Myocyte (in vitro differentiated cells): ENCODE measurements at regions not wholly inside any gene's neighbourhood (a gene's known extent, or its start where the extent isn't known, plus 50 kb on each side); places are given as distances from the start of the nearest gene placed in this dataset.

Experiments
- DNase-seq: peaks from one replicate; pipeline ENCODE4 v3.0.0-alpha.2; 2012; ENCODE audit warnings: low read depth

DNA sequence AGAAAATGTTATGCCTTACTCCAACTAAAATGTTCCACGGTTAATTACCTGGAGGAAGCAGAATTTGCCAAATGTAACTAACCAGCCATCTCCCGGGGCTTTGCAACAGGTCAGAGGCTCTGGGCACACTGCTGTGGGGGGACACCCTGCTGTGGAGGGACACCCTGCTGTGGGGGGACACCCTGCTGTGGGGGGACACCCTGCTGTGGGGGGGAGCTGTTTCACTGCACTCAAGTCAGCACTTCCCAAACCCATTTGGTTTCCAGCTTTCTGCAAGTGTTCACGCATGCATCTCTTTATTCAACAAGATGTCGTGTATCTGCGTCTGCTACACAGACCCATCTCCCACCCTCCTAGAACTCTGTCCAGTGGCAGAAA, 239.5 kb downstream of the C16orf95 start:
- no peak for DNase-seq

DNA sequence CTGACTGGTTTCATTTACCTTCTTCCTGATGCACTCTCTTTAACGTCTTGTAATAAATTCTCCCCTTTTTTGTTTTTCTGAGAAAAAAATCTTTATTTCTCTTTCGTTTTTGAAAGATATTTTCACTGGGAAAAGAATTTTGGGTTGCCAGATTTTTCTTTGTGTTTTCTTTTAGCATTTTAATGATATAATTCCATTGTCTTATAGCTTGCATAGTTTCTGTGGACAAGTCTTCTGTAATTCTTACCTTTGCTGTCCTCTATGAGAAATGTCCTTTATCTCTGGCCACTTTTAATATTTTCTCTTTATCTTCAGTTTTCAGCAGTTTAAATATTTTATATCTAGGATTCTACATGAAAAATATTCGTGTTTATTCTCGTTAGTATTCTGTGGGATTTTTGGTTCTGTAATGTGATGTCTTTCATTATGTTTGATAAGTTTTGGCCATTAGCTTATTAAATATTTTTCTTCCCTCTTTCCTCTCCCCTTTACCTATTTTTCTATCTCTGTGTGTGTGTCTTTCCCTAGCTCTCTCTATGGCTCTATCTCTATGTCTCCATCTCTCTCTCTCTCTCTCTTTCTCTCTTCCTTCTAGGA, 236.5 kb downstream of the C16orf95 start:
- DNase-seq, result no peak

DNA sequence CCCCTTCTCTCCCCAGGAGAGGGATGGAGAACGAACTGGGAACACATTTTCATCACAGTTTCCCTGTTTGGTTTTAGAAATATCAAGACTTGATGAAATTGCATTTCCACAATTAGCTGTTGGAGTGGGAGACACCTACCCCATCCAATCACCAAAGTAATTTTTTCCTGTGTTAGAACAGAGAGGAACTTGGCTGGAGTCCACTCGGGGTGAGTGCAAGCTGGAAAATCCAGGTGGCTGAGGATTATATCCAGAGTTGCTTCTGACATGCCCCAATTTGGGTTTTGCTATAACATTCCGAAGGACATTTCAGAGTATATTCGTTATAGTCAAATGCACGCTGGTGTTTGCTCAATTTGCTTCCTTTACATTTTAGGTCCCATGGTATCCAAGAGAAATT, 231.8 kb downstream of the C16orf95 start:
- DNase-seq, result no peak

DNA sequence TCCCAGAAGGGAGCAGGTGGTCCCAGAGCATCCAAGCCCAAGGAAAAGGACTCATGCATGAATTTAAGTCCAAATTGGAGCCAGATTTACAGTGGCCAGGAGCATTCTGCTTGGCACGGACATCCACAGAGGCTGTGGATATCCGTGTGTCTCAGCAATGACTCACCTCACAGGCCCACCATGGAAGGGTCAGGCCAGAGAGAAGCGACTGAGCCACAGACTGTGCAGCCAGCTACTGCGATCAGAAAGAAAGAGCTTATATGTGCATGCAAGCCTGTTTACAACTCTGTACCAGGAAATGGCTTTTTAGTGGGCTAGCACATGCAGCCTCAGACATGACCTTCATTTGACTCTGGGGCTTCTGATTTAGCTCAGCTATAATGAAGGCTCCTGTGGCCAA, 231.0 kb downstream of the C16orf95 start:
- no peak for DNase-seq

DNA sequence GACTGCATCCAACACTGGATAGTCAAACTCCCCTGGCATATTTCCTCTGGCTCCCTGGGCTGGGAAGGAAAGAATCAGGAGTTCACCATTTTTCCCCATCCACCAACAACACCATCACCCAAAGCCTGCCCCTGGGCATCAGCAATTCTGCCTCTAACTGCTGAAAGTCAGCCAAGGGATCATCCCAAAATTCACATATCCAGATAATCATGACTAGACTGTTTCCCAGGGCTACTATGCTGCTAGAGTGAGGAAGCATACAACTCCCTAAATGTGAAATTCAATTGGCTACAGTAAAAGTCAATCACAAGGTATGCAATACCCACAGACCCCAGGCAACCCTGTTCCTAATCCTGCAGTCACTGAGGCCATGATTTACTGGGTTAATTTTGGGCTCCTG, 230.6 kb downstream of the C16orf95 start:
- no peak for DNase-seq

DNA sequence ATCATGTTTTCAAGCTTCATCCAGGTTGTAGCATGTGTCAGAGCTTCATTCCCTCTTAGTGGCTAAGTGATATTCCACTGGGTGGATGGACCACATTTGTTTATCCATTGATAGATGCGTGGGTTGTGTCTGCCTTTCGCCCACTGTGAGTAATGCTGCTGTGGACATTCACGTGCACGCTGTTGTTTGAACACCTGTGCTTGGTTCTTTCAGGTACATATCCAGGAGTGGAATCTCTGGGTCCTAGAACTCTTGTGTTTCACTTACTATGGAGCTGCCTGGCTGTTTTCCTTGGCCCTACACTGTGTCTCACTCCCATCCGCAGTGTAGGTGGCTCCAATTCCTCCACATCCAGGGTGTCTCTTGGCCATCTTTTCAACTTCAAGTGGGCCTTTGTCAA, 224.2 kb downstream of the C16orf95 start:
- DNase-seq, result no peak

DNA sequence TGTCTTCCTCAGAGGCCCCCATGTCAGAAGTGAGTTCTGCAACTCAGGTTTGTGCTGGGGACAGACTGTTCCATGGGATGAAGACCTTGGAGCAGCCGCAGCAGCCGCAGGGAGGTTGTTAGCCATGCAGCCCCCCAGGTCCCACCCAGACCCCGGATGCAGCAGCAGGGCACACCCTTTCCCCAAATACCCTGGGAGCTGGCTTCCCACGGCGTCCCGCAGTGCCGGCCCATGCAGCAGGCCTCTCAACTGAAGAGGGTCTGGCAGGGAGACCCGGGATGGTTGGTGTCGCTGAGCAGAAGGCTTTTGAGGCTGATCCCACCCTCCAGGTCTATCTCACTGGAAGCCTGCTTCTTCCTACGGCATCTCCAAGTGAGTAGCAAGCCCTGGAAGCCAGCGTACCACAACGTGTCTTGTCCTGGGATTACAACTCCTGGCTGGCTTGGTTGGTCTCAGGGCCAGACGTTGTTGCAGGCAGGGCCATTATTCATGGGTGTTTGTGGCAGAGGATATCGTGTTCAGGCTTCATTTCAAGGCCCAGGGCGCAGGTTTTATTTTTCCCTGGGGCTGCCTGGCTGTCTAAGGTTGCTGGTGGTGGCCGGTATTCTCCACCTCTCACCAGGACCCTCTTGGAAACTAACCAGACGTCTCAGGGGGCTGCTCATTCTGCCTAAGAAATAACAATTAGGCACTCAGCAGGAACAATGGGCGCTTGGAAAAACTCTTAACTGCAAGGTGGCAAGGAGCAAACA, 223.2 kb downstream of the C16orf95 start:
- DNase-seq, result no peak

DNA sequence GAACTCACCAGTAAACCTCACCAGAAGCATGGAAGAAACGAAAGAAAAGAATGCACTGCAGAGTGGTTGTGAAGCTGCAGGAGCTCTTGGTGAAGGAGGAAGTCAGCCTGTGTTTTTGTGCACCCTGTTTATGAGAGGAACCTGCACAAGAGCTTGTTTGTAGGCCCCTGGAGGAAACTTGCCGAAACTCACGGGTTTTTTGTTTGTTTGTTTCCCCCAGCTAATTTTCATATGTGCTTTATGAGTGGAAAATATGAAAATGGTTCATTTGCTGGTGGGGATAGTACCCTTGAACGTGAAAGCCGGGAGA, 222.7 kb downstream of the C16orf95 start:
- DNase-seq, result no peak

DNA sequence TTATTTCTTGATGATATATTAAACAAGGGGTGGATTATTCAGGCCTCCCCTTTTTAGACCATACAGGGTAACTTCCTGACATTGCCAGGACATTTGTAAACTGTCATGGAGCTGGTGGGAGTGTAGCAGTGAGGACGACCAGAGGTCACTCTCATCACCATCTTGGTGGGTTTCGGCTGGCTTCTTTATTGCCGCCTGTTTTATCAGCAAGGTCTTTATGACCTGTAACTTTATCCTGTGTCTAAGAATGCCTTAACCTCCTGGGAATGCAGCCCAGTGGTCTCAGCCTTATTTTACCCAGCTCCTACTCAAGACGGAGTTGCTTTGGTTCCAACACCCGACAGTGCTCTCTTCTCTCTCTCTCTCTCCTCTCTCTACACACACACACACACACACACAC, 221.9 kb downstream of the C16orf95 start:
- no peak for DNase-seq

DNA sequence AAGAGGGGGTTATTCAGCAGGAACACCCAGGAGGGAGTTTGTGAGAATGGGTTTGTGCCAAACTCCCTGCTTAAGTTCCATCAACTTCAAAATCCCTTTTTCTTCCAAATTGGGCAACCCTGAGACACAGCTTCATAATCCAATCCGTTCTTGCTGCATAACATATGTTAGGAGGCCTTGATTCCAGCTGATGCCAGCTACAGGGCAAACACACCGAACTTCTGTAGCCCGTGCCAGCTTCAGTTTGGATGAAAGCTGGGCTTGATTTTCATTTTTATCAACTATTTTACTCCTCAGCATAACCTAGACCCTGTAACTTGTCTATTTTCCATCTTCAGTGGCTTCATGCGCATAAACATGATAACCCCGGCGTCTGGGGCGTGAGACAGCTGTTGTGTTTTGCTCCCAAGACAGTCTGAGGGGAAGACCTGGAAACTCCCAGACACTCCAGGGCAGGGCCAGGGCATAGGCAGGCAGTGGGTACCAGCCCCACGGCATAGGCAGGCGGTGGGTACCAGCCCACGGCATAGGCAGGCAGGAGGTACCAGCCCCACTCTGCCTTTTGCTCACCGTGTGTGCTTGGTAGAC, 220.4 kb downstream of the C16orf95 start:
- no peak for DNase-seq

DNA sequence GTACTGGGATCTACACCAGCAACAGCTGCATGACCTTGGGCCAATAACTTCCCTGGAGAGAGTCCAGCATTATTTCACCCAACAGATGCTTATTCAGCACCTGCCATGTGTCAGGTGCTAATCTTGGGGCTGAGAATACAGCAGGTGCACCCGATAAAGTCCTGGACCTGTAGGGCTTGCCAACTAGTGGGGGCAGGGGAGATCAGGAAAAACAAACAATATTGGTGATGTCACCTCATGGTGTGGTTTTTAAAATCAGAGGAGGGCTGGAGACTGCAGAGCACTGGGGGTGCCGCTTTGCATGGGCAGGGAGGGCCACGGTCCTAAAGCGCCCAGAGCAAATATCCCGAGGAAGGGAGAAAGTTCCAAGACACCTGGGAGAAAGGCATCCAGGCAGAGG, 218.8 kb downstream of the C16orf95 start:
- peak; percentile 85 for DNase-seq

DNA sequence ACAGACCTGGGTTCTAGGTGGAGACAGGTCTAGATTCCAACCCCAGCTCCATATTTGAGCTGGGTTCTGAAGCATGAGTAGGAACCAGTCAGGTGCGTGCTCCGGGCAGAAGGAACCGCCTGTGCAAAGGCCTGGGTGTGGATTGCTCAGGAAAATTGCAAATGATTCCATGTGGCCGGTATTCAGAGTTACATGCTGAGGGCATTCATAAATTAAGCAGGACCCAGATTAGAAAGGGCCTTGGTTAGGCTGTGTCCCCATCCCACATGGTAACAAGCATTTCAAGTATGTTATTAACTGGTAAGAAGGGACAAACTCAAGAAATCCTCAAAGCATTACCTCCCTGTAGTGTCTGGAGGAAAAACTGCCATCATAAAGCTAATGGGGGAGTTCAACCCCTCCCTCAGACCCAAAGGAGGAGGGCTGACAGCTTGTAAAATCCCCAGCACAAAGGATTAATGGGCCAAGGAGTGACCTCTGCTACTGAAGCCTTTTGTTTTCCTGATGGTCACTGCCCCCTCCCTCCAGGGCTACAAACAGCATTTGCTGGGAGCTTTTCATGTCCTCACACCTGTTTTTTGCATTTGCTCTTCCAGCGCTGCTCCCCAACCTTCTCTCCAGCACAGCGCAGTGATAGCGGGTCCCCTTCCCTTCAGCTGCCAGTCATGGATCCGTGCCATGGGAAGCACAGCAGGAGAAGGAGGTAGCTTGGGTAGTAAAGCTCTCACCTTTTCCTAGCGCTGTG, 218.0 kb downstream of the C16orf95 start:
- peak; percentile 77 for DNase-seq

DNA sequence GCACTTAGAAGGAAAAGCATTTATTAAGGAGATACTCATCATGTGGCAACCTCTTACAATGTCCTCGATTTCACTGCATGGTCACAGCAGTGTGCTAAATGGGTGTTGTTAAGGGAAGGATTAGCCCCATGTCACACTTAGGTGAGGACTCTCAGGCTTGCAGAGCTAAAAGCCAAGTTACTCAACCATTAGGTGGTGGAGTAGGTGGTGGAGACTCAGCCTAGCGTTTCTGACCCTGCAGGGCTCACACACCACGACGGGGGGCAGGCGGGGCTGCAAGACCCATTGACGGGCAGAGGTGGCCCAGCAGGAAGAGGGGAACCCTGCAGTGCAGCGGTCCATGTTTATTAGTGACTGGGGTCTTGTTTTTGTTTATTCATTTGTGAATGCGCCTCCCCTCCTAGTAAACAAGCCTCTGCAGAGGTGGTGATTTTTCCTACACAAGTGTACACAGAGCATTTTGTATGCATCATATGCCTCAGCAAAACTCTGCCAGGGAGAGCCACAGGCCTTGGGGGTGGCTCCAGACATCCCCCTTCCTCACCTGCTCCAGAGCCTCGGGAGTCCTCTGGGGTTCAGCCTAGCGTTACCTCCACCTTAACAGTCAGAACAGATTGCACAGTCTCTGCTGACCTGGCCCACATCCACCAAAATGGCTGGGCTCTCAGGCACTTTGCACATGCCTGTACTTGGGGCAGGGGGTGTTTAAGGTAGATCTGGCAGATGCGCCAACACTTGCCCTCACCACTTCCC, 216.7 kb downstream of the C16orf95 start:
- no peak for DNase-seq

DNA sequence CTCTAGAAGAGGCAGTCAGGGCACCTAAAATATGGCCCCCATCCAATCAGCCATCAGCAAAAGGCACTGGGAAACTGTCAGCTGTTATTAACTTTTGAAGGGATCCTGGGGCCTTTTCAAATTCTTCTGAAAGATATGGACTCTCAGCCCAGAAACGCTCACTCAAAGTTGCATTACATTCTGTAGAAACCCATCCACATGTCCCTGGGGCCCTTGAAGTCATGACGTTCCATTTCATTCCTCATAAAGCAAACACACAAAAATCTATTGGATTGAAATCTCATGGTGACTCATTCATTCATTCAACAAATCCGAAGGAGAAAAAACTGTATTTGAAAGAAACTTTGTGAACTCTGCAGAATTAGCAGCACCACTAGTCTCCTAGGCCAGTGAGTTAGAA, 215.3 kb downstream of the C16orf95 start:
- no peak for DNase-seq

DNA sequence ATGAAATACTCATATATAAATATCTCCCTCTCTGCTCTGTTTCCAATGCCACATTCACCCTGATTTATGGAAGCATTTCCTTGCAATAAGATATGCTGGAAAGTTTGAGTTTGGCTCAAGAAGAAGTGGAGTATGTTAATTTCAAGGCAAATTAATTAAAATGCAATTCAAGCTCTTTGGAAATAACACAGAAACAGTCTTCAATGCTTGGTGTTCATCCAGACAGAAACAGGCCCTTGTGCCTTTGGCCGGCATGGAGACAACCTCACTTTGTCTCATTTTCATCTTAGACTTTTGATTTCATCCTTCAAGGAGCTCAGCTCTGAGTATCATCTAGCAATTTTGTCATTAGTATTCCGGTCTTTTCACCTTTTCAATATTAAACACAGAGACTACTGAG, 210.0 kb downstream of the C16orf95 start:
- no peak for DNase-seq

DNA sequence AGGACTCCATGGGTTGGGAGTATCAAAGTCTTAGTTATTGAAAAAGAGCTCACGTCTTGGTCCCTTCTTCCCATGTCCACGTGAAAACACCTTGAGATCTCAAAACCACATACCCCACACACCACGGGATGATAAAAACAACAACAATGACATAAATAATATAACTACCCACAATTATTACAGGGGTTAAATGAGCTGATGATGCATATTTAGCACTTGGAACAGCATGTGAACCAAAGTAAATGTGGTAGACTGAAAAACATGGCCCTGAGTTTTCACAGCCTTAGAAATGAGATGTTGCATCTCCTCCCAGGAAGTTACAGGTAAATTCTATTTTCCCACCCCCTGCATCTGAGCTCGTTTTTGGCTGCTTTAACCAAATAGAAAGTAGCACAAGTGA, 208.9 kb downstream of the C16orf95 start:
- DNase-seq, result no peak

DNA sequence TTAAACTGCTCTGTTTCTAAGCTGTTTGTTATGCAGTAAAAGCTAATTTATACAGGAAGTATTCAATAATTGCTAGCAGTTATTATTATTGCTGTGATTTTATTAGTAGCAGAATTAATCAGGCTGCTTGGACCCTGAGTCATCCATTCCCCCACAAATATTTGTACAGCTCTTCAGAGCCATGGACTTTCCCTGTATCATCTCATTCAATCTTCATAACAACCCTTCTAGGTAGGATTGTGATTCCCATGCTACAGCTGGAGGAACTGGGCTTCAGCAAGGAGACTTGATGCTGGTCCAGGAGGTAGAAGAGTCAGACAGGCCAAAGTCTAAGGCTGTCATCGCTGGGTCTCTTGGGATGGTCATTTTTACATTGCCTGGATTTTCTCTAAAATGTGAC, 208.3 kb downstream of the C16orf95 start:
- DNase-seq, result no peak

DNA sequence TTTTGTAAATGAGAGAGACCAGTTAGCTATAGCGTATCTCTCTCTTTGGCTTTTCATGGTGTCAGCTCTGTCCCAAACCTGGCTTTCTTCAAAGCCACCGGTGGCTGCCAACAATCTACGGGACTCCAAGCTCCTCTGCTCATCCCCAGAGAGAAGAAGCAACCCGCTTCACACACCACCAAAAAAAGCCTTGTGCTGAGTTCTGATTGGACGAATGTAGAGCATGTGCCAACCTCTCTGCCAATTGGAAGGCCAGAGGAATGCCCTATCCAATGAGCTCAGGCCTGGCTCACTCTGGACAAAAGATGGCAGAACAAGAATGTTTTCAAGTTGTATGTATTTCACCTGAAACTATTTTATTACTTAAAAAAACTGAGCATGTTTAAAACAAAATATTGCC, 202.4 kb downstream of the C16orf95 start:
- no peak for DNase-seq

DNA sequence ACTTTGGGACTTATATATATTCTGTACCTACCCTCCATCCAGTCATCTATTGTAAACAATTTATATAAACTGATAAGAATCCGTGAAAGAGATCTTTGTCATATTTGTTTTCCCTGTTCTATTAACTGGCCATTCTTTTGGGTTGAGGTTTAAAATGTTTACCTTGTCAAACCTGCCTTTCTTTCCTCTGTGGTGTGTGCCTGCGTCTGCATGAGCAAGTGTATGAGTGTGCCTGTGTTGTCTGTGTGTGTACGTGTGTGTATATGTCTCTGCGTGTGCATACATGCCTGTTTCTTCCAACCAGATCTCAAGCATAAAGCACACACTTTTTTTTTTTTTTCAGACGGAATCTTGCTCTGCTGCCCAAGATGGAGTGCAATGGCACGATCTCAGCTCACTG, 201.5 kb downstream of the C16orf95 start:
- DNase-seq, result no peak

DNA sequence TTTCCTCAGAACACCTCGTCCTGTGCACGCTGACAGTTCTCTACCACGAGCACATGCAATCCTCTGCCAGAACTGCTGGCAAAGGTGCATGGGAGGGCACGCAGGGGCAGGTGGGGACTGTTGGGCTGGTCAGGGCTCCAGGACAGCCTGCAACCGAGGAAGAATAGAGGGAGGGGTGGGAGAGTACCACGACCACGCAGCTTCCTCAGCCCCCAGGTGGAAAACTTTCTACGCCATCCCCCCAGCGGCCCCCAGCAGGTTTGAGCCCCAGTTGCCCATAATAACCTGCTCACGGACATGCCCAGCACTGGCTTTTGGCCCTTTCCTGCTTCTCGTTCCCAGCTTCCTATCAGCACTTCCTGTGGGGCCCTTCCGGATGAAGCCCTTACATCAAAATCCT, 199.3 kb downstream of the C16orf95 start:
- no peak for DNase-seq

DNA sequence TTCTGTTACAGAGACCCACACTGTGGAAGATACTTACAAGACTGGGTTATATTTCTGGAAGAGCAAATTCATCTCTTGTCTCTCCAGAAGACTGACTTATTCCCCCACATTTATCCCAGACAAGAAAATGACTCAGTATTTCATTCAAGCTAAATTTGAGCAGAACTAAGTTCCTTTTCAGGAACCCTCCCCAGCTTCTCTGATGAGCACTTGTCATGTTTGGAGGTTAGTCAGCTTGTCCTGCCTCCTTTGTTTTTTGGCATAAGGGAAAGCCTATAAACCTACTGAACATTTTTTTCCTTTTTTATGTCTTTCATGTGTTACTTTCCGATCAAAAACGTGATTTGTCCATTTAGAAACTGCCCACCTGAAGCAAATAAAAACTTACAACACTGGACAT, 198.0 kb downstream of the C16orf95 start:
- DNase-seq, result no peak

DNA sequence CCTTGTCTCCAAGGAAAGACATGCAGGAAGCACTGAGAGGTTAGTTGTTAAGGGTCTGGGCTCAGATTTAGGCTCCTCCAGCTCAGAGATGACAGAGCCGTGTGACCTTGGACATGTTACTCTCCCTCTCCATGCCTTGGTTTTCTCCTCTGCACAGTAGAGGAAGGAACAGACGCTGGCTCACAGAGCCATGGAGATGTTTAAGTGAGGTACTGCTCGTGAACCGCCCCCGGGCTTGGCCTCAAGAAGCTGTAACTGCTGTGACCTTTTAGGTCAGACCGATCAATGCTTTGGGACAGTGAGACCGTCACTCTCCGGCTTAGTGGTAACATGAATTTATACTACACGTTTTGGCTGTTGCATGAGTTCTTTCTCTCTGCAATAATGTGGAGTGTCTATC, 197.4 kb downstream of the C16orf95 start:
- no peak for DNase-seq
